NCI-H82 treated with DMSO at 0.1 percent for 48 hours (cell line): ENCODE measurements at regions not wholly inside any gene's neighbourhood (a gene's known extent, or its start where the extent isn't known, plus 50 kb on each side); places are given as distances from the start of the nearest gene placed in this dataset.

ENCODE experiments used
- DNase-seq: peaks from one replicate; lab custom pipeline; 2025; ENCODE audit not compliant: unreplicated experiment; lab: John Stamatoyannopoulos, UW

- DNase-seq: no peak
Observed at GRCh38 chr22:48675830-48676145, 1151.9 kb downstream of the BRD1 start.

- no peak for DNase-seq
Observed at GRCh38 chr22:48675141-48675829, 1152.4 kb downstream of the BRD1 start.

GRCh38 chr22:48673806-48674500 lies 1153.7 kb downstream of the BRD1 start:
- no peak for DNase-seq

GRCh38 chr22:48672387-48672786 lies 1155.3 kb downstream of the BRD1 start:
- DNase-seq: no peak

GRCh38 chr22:48670731-48671130 lies 1156.9 kb downstream of the BRD1 start:
- DNase-seq: no peak

GRCh38 chr22:48669986-48670716 lies 1157.5 kb downstream of the BRD1 start:
- no peak for DNase-seq

- DNase-seq: no peak
Observed at GRCh38 chr22:48669226-48669625, 1158.4 kb downstream of the BRD1 start.

- no peak for DNase-seq
Observed at GRCh38 chr22:48667289-48667688, 1160.4 kb downstream of the BRD1 start.

GRCh38 chr22:48666620-48667019 lies 1161.1 kb downstream of the BRD1 start:
- no peak for DNase-seq

GRCh38 chr22:48665311-48665995 lies 1162.2 kb downstream of the BRD1 start:
- DNase-seq: no peak

- DNase-seq: no peak
Observed at GRCh38 chr22:48664586-48664985, 1163.1 kb downstream of the BRD1 start.

GRCh38 chr22:48663297-48663696 lies 1164.4 kb downstream of the BRD1 start:
- DNase-seq: no peak

- no peak for DNase-seq
Observed at GRCh38 chr22:48662476-48663135, 1165.1 kb downstream of the BRD1 start.

- no peak for DNase-seq
Observed at GRCh38 chr22:48661984-48662383, 1165.7 kb downstream of the BRD1 start.

GRCh38 chr22:48660790-48661740 lies 1166.6 kb downstream of the BRD1 start:
- DNase-seq: no peak

GRCh38 chr22:48660104-48660789 lies 1167.4 kb downstream of the BRD1 start:
- DNase-seq: no peak

GRCh38 chr22:48659404-48659996 lies 1168.2 kb downstream of the BRD1 start:
- no peak for DNase-seq

- no peak for DNase-seq
Observed at GRCh38 chr22:48658871-48659270, 1168.8 kb downstream of the BRD1 start.

GRCh38 chr22:48658246-48658645 lies 1169.4 kb downstream of the BRD1 start:
- DNase-seq: no peak
